ENCODE measurements at regions not wholly inside any gene's neighbourhood (a gene's known extent, or its start where the extent isn't known, plus 50 kb on each side); places are given as distances from the start of the nearest gene placed in this dataset.

GRCh38 chr9:29211580-29212396 is 1638.5 kb upstream of the C9orf72 start:
- FAIRE-seq (no peak), DNase-seq (ENCODE audit: insufficient read length, low spot score) (no peak)
- TF ChIP-seq, protein P1, sequence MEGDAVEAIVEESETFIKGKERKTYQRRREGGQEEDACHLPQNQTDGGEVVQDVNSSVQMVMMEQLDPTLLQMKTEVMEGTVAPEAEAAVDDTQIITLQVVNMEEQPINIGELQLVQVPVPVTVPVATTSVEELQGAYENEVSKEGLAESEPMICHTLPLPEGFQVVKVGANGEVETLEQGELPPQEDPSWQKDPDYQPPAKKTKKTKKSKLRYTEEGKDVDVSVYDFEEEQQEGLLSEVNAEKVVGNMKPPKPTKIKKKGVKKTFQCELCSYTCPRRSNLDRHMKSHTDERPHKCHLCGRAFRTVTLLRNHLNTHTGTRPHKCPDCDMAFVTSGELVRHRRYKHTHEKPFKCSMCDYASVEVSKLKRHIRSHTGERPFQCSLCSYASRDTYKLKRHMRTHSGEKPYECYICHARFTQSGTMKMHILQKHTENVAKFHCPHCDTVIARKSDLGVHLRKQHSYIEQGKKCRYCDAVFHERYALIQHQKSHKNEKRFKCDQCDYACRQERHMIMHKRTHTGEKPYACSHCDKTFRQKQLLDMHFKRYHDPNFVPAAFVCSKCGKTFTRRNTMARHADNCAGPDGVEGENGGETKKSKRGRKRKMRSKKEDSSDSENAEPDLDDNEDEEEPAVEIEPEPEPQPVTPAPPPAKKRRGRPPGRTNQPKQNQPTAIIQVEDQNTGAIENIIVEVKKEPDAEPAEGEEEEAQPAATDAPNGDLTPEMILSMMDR (IDR thresholded peaks at IDR 0.05; ENCODE audit: insufficient read depth, missing control alignments) = peak; percentile 69

DNA sequence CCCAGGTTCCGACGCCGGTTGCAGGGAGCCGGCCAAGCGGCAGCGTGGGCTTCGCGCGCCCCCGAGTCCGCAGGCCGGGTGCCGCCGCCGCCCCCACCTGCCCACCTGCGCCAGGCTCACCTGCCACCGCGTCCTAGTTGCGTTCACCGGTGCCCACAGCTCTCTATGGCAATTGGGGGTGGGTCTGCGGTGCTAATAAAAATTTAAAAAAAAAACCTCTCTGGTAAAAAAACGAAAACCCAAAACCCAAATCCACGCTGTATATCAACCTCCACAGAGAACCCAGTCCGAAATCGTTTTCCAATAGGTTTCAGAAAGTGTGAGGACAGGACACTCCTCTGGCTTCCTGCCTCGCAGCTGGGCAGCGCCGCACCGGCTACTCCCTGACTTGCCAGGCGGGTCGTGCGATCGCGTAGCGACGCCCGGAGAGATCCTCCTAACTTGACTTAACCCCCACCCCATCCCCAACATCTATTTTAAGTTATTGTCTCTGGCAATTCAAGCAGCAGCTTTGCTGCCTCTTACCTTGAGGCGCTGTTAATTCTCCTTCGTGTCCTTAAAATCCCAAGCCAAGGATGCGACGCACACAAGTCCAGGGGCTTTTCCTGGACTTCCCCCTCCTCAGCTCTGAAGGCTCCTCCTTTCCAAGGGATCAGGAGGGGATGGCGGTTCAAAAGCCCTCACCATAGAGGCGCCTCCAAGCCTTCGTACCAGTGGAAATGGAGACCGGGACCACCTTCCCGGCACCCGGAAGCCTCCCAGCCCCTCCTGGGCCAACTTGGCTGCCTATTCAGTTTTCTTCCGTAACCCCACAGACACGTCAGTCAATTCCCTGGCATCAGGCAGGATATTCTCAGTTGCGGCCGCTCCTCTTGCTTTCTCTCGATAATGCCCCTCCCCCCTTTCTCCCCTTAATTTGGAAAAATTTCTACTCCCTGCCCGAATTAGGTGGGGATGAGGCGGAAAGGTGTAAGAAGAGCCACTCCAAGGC is 1639.4 kb upstream of the C9orf72 start:
- no peak for DNase-seq (ENCODE audit: insufficient read length, low spot score)
- FAIRE-seq = no peak
- TF ChIP-seq, protein P1 (IDR thresholded peaks at IDR 0.05; ENCODE audit: insufficient read depth, missing control alignments) = no peak

GRCh38 chr9:29213417-29214153 is 1640.3 kb upstream of the C9orf72 start, which contains the start of gene LINGO2:
TSS of gene LINGO2 (minus strand) at chr9:29213601.
- no peak for DNase-seq (ENCODE audit: insufficient read length, low spot score)
- TF ChIP-seq, protein P1 (IDR thresholded peaks at IDR 0.05; ENCODE audit: insufficient read depth, missing control alignments) = no peak
- no peak for FAIRE-seq

DNA sequence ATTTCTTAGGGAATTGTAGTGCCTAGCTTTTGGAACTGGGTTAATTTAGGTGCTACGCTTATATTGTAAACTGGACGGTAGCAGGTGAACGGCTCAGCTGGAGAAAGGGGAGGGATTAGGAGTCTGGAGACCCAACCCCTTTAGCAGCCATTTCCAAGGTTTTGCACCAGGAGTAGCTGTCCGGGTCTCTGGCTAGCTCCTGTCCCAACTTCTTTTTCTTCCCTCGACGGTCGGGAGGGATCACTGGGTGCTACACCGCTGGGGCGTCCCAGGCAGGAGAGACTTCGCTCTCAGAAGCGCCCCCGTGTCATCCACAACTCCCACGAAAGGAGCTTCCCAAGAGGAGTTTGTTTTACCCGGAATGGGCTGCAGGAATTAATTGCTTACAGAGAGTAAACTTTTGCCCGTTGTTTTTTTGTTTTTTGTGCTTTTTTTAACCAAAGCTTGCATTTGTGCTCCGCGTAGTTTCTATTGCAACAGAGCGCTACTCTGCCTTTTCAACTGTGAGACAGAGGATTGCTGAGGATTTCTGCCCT is 1640.9 kb upstream of the C9orf72 start:
- FAIRE-seq (no peak), DNase-seq (ENCODE audit: insufficient read length, low spot score) (no peak)
- TF ChIP-seq, protein P1 (IDR thresholded peaks at IDR 0.05; ENCODE audit: insufficient read depth, missing control alignments) = no peak

- DNase-seq (ENCODE audit: insufficient read length, low spot score) (no peak), FAIRE-seq (no peak)
- TF ChIP-seq, protein P1 (IDR thresholded peaks at IDR 0.05; ENCODE audit: insufficient read depth, missing control alignments) = no peak
These were observed 1641.5 kb upstream of the C9orf72 start for GRCh38 chr9:29214690-29215253.

DNA sequence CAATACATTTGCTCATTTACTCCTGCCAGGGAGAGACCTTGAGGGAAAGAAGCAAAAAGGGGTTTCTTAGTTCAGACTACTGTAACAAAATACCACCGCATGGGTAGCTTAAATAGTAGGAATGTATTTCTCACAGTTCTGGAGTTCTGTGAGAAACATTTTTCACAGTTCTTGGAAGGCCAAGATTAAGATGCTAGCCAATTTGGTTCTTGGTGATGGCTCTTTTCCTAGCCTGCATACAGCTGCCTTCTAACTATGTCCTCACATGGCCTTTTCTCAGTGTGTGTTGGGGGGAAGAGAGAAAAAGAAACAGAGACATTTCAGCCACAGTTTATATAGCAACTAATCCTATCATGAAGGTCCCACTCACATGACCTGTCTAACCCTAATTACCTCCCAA is 1644.7 kb upstream of the C9orf72 start:
- TF ChIP-seq, protein P1 (IDR thresholded peaks at IDR 0.05; ENCODE audit: insufficient read depth, missing control alignments) = no peak
- no peak for DNase-seq (ENCODE audit: insufficient read length, low spot score)
- FAIRE-seq = no peak

All from D721Med (cell line).